MCF 10A (cell line): ENCODE measurements at regions not wholly inside any gene's neighbourhood (a gene's known extent, or its start where the extent isn't known, plus 50 kb on each side); places are given as distances from the start of the nearest gene placed in this dataset.
"Not testable (repeated sequence)": the region's sequence is repeated elsewhere in the genome, so short reads cannot be mapped to it uniquely, and the experiment has no call there.

Experiments
- BruUV-seq: library from RNA; stranded (reverse); fragments of 400-500 nt; replicated peaks from 2 replicates; lab custom pipeline; 2021; lab: Mats Ljungman, UMichigan
- CTCF ChIA-PET: fragments of 300-600 bp; sonication (Branson Sonifier 250); formaldehyde crosslinking; extraction: SDS; loops from one replicate; lab custom pipeline; 2021; ENCODE audit warnings: antibody characterized with exemption, inconsistent platforms; lab: Yijun Ruan, JAX
- POLR2A ChIA-PET: fragments of 300-600, 350-650 bp; sonication (Branson Sonifier 250); formaldehyde crosslinking; extraction: SDS; loops from one replicate; lab custom pipeline; 2020; ENCODE audit warnings: antibody characterized with exemption, inconsistent platforms; lab: Yijun Ruan, JAX
- DNase-seq: peaks from one replicate; pipeline ENCODE4 v3.0.0-alpha.2; 2018; ENCODE audit not compliant: unreplicated experiment
- H3K27ac Mint-ChIP-seq: one replicate; pipeline ENCODE4 v1.8.0; 2022; ENCODE audit warnings: mild to moderate bottlenecking, low read depth, mixed read lengths; ENCODE audit not compliant: unreplicated experiment
- H3K27me3 Mint-ChIP-seq: one replicate; pipeline ENCODE4 v1.8.0; 2022; ENCODE audit warnings: mixed read lengths; ENCODE audit not compliant: insufficient read depth, unreplicated experiment
- H3K36me3 Mint-ChIP-seq: one replicate; pipeline ENCODE4 v1.8.0; 2022; ENCODE audit warnings: mild to moderate bottlenecking, moderate library complexity, mixed read lengths; ENCODE audit not compliant: insufficient read depth, unreplicated experiment
- H3K4me1 Mint-ChIP-seq: one replicate; pipeline ENCODE4 v1.8.0; 2022; ENCODE audit warnings: mixed read lengths; ENCODE audit not compliant: insufficient read depth, unreplicated experiment
- H3K4me3 Mint-ChIP-seq: one replicate; pipeline ENCODE4 v1.8.0; 2022; ENCODE audit warnings: mild to moderate bottlenecking, moderate library complexity, mixed read lengths; ENCODE audit not compliant: unreplicated experiment
- H3K9me3 Mint-ChIP-seq: one replicate; pipeline ENCODE4 v1.8.0; 2022; ENCODE audit warnings: mixed read lengths; ENCODE audit not compliant: unreplicated experiment
- CTCF ChIP-seq: fragments of 200-600 bp; IDR thresholded peaks from one replicate; pipeline ENCODE4 v1.8.0; 2022; ENCODE audit warnings: antibody characterized with exemption, mild to moderate bottlenecking; ENCODE audit not compliant: unreplicated experiment
- intact Hi-C: fragments of 100-400 bp; cut with micrococcal nuclease; formaldehyde crosslinking; loops from 2 replicates; pipeline ENCODE4 v1.14.1; 2022

- intact Hi-C loops, result no loop called here
- TF ChIP-seq CTCF, result no peak
- peak; percentile 61 for DNase-seq
- POLR2A ChIA-PET, result interaction anchor here (0.7 to 0.9 kb wide), 3 partner anchors 12 to 24 kb away, joined by 3 read pairs; no protein-coding TSS in a partner anchor
- CTCF ChIA-PET, result interaction anchor here (0.5 to 1.5 kb wide), 3 partner anchors 12 to 112 kb away, joined by 3 to 5 read pairs (median 3); no protein-coding TSS in a partner anchor
- H3K9me3 Mint-ChIP-seq, result no peaks in the 10 kb centered on the region
- H3K4me1 Mint-ChIP-seq, result peaks cover 16% of the 10 kb centered on the region
- peak overlapping the region; percentile 1 for H3K27ac Mint-ChIP-seq
- no peaks in the 10 kb centered on the region for H3K27me3 Mint-ChIP-seq
- no peak overlapping the region for H3K4me3 Mint-ChIP-seq
- BruUV-seq, result no TSS peak
- no peaks in the 10 kb centered on the region for H3K36me3 Mint-ChIP-seq
Observed at GRCh38 chr18:22591222-22591621, 173.5 kb upstream of the CTAGE1 start.

GRCh38 chr18:22594155-22594690, 176.5 kb upstream of the CTAGE1 start:
- Mint-ChIP-seq H3K27me3 (peaks cover 17% of the 10 kb centered on the region), H3K27ac (no peak overlapping the region), H3K36me3 (no peaks in the 10 kb centered on the region), H3K4me1 (peaks cover 16% of the 10 kb centered on the region), H3K4me3 (no peak overlapping the region), H3K9me3 (no peaks in the 10 kb centered on the region)
- no TSS peak for BruUV-seq
- no peak for TF ChIP-seq CTCF
- DNase-seq, result no peak
- intact Hi-C loops, result no loop called here
- ChIA-PET POLR2A (no interaction called here), CTCF (interaction anchor here (0.6 kb wide), 2 partner anchors 448 to 1308 kb away, joined by 3 to 4 read pairs; no protein-coding TSS in a partner anchor)

- Mint-ChIP-seq H3K27ac (no peak overlapping the region), H3K9me3 (no peaks in the 10 kb centered on the region), H3K36me3 (no peaks in the 10 kb centered on the region), H3K4me1 (peaks cover 14% of the 10 kb centered on the region), H3K4me3 (no peak overlapping the region), H3K27me3 (peaks cover 24% of the 10 kb centered on the region)
- intact Hi-C loops, result no loop called here
- no peak for DNase-seq
- CTCF ChIA-PET, result interaction anchor here (0.6 kb wide), 1 partner anchor 136 kb away, joined by 3 read pairs; no protein-coding TSS in a partner anchor
- TF ChIP-seq CTCF, result no peak
- POLR2A ChIA-PET, result no interaction called here
- BruUV-seq, result no TSS peak
Observed at GRCh38 chr18:22601481-22601880, 183.8 kb upstream of the CTAGE1 start.

- POLR2A ChIA-PET, DNase-seq, H3K27ac Mint-ChIP-seq, H3K9me3 Mint-ChIP-seq, CTCF ChIA-PET, H3K4me3 Mint-ChIP-seq, H3K36me3 Mint-ChIP-seq, BruUV-seq, intact Hi-C loops: not testable (repeated sequence)
- peaks cover 24% of the 10 kb centered on the region for H3K27me3 Mint-ChIP-seq
- peaks cover 14% of the 10 kb centered on the region for H3K4me1 Mint-ChIP-seq
Observed at GRCh38 chr18:22602456-22602855, 184.7 kb upstream of the CTAGE1 start.
